ENCODE measurements at regions not wholly inside any gene's neighbourhood (a gene's known extent, or its start where the extent isn't known, plus 50 kb on each side); places are given as distances from the start of the nearest gene placed in this dataset.

DNA sequence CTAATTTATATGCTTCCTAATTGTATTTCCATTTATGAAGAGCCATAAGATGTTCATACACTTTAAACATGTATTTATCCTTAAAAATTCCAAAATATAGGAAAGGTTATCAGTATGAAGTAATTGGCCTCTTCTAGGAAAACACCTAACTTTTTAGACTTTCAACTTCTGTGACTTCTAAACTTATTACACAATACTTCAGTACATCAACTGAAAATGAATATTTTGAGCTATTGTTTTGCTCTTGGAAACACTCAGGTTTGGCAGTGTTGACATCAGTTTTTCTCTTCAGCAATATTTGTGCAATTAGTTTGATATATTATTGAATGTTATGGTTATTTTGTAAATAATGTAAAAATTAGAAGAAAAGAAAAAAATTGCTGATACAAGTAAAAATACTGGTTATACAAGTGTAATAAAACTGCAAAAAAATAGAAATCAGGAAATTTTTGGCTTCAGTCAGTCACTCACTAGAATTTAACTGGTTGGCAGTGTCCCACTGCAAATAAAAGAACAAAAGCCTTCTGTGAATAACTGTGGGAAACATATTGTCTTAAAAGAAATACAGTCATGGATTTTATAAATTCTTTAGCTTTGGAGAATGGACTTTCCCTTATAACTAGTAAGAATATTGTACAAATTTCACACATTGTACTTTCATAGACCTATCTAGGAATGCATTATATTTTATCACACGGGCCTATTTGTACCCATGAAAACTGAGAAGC lies 635.9 kb downstream of the TLE1 start:
- no peaks in the 10 kb centered on the region for H3K9me3 ChIP-seq
- DNase-seq, result no peak
- no peak overlapping the region for H3K27ac ChIP-seq
- WGBS, 2 donors (ENCODE audit: low coverage in 1 of 2), result 59 to 64% methylated on average over 1 of the region's 1 CpG
- no peak for TF ChIP-seq CTCF (IDR thresholded peaks at IDR 0.05)
- TF ChIP-seq POLR2AphosphoS5 (IDR thresholded peaks at IDR 0.05), result no peak
- TF ChIP-seq POLR2A (IDR thresholded peaks at IDR 0.05), result no peak
- TF ChIP-seq EP300 (IDR thresholded peaks at IDR 0.05; ENCODE audit: low read depth), result no peak
- H3K36me3 ChIP-seq, result no peaks in the 10 kb centered on the region
- H3K4me3 ChIP-seq, result no peak overlapping the region
- H3K4me1 ChIP-seq, result no peaks in the 10 kb centered on the region
- intact Hi-C loops (cut with DNase I; ENCODE audit: low total_unique reads) (no loop called here), in situ Hi-C loops (cut with MboI; ENCODE audit: low pct_ligation_motif_present in 1 of 4, low pct_unique_long_range_greater_than_20kb in 1 of 4, low sequenced_read_pairs in 3 of 4) (no loop called here)
- H3K27me3 ChIP-seq, result no peaks in the 10 kb centered on the region

GRCh38 chr9:81052846-81053245 lies 636.5 kb downstream of the TLE1 start:
- no peak for DNase-seq
- in situ Hi-C loops (cut with MboI; ENCODE audit: low pct_ligation_motif_present in 1 of 4, low pct_unique_long_range_greater_than_20kb in 1 of 4, low sequenced_read_pairs in 3 of 4), result no loop called here

GRCh38 chr9:81047280-81047679 lies 642.1 kb downstream of the TLE1 start:
- DNase-seq, result no peak
- Histone ChIP-seq H3K27ac (no peak overlapping the region), H3K4me1 (no peaks in the 10 kb centered on the region), H3K4me3 (no peak overlapping the region), H3K9me3 (no peaks in the 10 kb centered on the region), H3K27me3 (no peaks in the 10 kb centered on the region), H3K36me3 (no peaks in the 10 kb centered on the region)
- TF ChIP-seq POLR2A (IDR thresholded peaks at IDR 0.05) (no peak), CTCF (IDR thresholded peaks at IDR 0.05) (no peak), EP300 (IDR thresholded peaks at IDR 0.05; ENCODE audit: low read depth) (no peak), POLR2AphosphoS5 (IDR thresholded peaks at IDR 0.05) (no peak)
- in situ Hi-C loops (cut with MboI; ENCODE audit: low pct_ligation_motif_present in 1 of 4, low pct_unique_long_range_greater_than_20kb in 1 of 4, low sequenced_read_pairs in 3 of 4) (no loop called here), intact Hi-C loops (cut with DNase I; ENCODE audit: low total_unique reads) (no loop called here)
- WGBS, 2 donors (ENCODE audit: low coverage in 1 of 2), result 83 to 88% methylated on average over 1 of the region's 1 CpG

More at GRCh38 chr9:81052846-81053245, 636.5 kb downstream of the TLE1 start:
- WGBS, 2 donors (ENCODE audit: low coverage in 1 of 2), result 83 to 89% methylated on average over 1 of the region's 1 CpG
- no peaks in the 10 kb centered on the region for H3K9me3 ChIP-seq
- no peaks in the 10 kb centered on the region for H3K4me1 ChIP-seq
- intact Hi-C loops (cut with DNase I; ENCODE audit: low total_unique reads), result no loop called here
- TF ChIP-seq EP300 (IDR thresholded peaks at IDR 0.05; ENCODE audit: low read depth) (no peak), CTCF (IDR thresholded peaks at IDR 0.05) (no peak), POLR2A (IDR thresholded peaks at IDR 0.05) (no peak), POLR2AphosphoS5 (IDR thresholded peaks at IDR 0.05) (no peak)
- no peak overlapping the region for H3K4me3 ChIP-seq
- H3K27me3 ChIP-seq, result no peaks in the 10 kb centered on the region
- no peak overlapping the region for H3K27ac ChIP-seq
- no peaks in the 10 kb centered on the region for H3K36me3 ChIP-seq

GRCh38 chr9:81045658-81046057 lies 643.7 kb downstream of the TLE1 start:
- no peak overlapping the region for H3K27ac ChIP-seq
- no peaks in the 10 kb centered on the region for H3K4me1 ChIP-seq
- 36 to 41% methylated on average over 1 of the region's 1 CpG for WGBS, 2 donors (ENCODE audit: low coverage in 1 of 2)
- in situ Hi-C loops (cut with MboI; ENCODE audit: low pct_ligation_motif_present in 1 of 4, low pct_unique_long_range_greater_than_20kb in 1 of 4, low sequenced_read_pairs in 3 of 4) (no loop called here), intact Hi-C loops (cut with DNase I; ENCODE audit: low total_unique reads) (no loop called here)
- no peaks in the 10 kb centered on the region for H3K9me3 ChIP-seq
- no peaks in the 10 kb centered on the region for H3K36me3 ChIP-seq
- no peak overlapping the region for H3K4me3 ChIP-seq
- TF ChIP-seq POLR2A (IDR thresholded peaks at IDR 0.05), result no peak
- H3K27me3 ChIP-seq, result no peaks in the 10 kb centered on the region
- no peak for DNase-seq

- Histone ChIP-seq H3K36me3 (no peaks in the 10 kb centered on the region), H3K9me3 (no peaks in the 10 kb centered on the region), H3K4me1 (no peaks in the 10 kb centered on the region), H3K27ac (no peak overlapping the region), H3K4me3 (no peak overlapping the region), H3K27me3 (no peaks in the 10 kb centered on the region)
- intact Hi-C loops (cut with DNase I; ENCODE audit: low total_unique reads), result no loop called here
- 49 to 61% methylated on average over 2 of the region's 2 CpGs for WGBS, 2 donors (ENCODE audit: low coverage in 1 of 2)
- in situ Hi-C loops (cut with MboI; ENCODE audit: low pct_ligation_motif_present in 1 of 4, low pct_unique_long_range_greater_than_20kb in 1 of 4, low sequenced_read_pairs in 3 of 4), result no loop called here
- TF ChIP-seq EP300 (IDR thresholded peaks at IDR 0.05; ENCODE audit: low read depth) (no peak), POLR2A (IDR thresholded peaks at IDR 0.05) (no peak), POLR2AphosphoS5 (IDR thresholded peaks at IDR 0.05) (no peak), CTCF (IDR thresholded peaks at IDR 0.05) (no peak)
- no peak for DNase-seq
Measured at GRCh38 chr9:81037889-81038288, 651.5 kb downstream of the TLE1 start.

All from transverse colon (tissue), 4 donors.